GM19467 (cell line): ENCODE measurements at regions not wholly inside any gene's neighbourhood (a gene's known extent, or its start where the extent isn't known, plus 50 kb on each side); places are given as distances from the start of the nearest gene placed in this dataset.
"Not testable (repeated sequence)": the region's sequence is repeated elsewhere in the genome, so short reads cannot be mapped to it uniquely, and the experiment has no call there.

Experiments used
- ATAC-seq: cut with Tn5 transposase; IDR thresholded peaks from one replicate; pipeline ENCODE4 v1.9.1; 2021; ENCODE audit warnings: mild to moderate bottlenecking, moderate library complexity; ENCODE audit not compliant: unreplicated experiment

DNA sequence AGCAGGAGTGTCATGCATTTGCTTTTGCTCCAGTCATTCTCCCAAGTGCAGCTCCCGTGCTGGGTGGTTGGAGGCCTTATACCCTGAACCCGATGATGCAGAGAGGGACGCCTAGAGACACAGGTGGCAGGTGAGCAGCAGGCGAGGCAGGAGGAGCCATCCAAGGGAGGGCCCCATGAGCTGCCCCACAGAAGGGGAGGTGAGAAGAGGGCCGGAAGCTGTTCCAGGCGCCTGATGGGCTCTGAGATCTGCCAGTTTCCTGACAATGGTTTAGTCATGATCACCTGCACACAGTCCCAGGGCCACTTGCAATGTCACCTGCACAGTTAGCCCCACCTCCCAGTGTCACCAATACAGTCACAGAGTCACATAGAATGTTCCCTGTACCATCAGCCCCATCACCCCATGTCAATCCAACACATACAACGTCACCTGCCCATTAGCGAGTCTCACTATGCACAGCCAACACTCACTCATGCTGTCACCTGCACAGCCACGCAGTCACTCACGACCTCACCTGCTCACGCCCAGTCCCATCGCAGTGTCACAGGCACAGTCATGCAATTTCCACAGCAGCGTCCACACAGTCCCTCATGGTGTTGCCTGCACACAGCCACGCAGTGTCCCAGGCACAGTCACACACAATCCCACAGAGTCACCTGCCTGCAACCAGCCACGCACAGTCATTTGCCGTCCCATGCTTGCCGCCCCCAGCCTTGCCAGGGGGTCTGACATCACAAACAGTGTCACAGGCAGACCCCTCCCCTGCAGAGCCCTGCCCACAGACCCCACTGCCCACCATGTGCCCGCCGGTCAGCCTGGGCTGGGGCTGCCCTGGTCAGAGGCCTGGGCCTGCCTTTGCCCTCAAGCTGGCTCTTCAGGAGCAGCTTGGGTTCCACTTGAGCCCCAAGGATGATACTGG lies 113.4 kb downstream of the LHX2 start:
- ATAC-seq, result no peak

DNA sequence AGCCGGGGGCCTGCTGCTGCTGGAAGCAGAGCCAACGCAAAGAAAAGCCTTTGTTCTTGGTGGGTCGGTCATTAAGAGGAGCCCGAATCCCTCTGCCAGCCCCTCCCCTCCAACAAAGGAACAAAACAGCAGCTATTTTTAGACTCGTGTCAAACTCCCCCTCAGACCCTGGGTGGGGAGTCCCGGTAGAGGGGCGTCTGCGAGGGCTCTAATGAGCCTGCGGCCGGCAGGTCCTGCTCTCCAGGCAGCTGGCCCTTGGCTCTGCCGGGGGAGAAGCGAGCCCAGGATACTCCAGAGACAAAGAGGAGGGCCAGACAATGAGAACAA lies 114.0 kb downstream of the LHX2 start:
- no peak for ATAC-seq

DNA sequence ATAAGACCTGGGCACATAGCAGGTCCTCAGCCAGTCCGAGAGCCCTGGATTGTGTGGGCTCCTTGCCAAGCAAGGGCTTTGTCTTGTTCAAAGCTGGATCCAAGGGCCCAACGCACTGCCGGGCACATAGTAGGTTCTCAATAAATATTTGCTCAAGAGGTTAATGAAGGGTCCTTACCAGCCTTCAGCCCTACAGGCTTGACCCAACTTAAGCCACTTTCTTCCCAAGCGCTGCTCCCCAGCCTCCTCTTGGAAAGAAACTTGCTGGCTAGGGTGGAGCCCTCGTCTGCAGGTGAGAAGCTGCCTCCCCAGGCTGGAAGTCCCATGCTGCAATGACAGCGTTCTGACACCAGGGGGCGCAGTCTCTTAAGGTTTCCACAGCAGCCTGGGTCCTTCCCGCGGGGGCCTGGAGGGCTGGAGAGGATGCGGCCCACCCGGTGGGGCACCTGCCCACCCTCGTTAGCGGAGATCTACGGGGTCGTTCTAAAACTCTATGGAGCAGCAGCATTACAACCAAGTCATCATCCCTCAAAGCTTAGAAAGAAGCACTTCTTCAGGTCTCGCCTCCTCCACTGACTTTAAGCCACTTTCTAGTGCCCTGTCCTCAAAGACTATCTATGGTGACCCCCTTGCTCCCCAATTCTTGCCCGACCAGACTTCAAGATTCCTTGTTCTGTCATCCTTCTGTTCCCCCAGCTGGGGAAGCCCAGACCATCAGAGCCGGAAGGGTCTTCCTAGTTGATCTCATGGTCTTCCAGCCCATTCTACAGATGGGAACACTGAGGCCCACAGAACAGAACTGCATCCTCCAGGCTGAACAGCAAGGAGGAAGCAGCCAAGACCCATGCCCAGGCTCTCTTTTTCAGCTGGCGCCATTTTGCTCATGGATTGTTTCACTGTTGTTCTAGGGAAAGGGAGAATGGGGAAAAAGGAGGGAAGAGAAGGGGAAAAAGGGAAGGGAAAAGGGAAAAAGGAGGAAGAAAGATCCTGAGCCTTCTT lies 115.4 kb downstream of the LHX2 start:
- no peak for ATAC-seq

DNA sequence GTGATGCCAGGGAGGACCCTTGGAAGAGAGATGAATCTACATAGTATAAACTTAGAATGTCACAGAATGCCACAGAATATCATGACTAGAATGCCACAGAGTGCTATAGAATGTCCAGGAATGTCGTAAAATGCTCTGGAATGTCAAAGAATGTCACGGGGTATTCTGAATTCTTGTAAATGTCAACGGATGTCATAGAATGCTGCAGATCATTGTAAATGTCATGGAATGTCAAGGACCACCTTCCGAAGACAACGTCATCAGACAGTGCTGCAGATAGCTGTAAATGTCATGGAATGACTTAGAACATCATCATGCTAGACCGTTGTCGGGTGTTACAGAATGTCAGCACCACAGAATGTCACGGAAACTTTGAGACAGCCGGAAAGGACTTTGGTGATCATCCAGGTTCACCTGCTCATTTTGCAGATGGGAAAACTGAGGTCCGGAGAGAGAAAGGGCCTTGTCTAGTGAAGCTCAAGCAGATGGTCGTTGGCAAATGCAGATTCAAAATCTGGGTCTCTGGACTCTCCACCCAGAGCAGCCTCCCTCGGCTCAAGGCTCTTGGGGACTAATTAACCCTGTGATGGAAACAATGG lies 117.1 kb downstream of the LHX2 start:
- no peak for ATAC-seq

DNA sequence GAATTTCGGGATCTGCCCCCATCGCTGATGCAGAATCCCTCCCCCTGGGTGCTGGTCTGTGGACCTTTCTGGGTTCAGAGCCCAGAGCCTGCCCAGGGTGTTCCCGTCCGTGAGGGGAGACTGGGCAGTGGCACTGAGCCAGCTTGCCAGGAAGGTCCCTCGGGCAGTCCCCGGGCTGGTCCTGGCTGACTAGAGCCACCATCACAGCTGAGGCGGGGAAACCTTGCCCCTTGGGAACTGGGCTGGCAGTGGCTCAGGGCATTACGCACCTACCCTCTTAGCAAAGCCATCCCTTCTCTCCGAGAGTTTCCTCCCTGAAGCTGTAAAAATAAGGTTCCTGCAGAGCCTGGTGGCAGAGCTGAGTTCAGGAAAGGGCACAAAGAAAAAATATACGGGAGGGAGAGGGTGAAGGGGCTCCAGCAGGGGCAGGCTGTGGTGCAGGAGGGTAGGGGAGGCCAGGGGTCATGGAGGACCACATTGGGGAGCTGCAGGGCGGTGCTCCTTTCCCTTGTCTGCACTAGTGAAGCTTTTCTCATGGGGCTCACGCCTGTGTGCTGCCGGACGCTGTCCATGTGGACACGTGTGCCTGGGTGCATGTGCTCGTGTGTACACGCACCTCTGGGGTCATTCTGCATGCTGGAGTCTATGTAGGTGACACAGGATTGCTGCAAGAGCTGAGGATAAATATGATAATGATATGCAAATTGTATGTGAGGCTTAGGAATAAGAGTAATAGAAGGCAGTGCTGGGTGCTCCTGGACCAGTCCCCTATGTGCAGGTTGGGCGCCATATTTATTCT lies 118.9 kb downstream of the LHX2 start:
- ATAC-seq, result no peak

DNA sequence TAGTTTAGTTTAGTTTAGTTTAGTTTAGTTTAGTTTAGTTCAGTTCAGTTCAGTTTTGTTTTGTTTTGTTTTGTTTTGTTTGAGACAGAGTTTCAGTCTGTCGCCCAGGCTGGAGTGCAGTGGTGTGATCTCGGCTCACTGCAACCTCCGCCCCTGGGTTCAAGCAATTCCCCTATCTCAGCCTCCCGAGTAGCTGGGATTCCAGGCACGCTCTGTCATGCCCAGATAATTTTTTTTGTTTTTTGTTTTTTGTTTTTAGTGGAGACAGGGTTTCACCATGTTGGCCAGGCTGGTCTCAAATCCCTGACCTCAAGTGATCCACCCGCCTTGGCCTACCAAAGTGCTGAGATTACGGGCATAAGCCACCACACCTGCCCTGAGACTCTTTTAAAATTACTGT lies 120.0 kb downstream of the LHX2 start:
- ATAC-seq, result not testable (repeated sequence)

DNA sequence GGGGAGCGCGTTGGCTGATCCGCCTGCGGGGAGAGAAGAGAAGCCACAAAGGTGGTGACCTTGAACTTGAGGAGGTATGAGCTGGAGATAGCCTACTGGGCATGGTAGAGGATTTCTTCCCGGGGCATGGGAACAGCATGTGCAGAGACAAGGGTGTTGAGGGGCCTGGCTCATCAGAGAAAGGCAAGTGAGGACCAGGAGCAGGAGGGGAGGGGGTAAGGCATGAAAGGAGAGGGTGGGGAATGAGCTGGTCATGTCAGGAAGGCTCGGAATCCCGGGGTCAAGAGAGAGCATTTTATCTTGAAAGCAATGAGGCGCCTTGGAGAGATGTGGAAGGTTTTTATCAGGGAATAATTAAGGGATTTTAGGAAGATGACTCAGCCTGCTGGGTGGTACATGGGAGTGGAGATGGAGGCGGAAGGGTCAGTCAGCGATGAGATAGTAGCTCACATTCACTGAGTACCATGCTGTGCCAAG lies 121.1 kb downstream of the LHX2 start:
- no peak for ATAC-seq

DNA sequence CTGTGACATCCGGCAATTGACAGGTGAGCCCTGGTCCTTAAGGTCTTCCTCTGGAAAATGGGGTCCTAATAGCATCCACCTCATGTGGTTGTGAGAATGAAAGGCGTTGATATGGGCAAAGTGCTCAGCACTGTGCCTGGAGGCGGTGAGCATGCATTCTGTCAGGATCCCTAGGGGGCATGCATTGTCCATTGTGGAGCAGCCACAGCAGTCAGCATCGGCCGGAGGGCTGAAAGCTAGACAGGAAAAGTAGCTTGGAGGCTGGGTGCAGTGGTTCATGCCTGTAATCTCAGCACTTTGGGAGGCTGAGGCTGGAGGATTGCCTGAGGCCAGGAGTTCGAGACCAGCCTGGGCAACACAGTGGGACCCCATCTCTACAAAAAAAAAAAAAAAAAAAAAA lies 122.2 kb downstream of the LHX2 start:
- ATAC-seq, result no peak

DNA sequence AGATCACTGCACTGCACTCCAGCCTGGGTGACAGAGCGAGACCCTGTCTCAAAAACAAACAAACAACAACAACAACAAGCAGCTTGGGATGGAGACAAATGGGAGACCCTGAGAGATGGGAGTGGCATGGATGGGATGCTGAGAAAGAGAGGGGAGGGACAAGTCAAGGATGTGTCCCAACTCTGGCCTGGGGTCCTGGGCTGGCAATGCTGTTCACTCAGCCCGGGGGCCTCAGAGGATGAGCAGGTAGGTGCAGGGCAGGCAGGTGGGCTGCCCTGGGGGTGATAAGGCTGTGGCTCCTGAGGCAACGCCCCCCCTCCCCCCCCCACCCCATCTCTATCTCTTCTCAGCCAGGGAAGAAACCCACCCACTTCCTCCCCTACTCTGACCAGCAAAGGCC lies 123.0 kb downstream of the LHX2 start:
- ATAC-seq, result no peak

DNA sequence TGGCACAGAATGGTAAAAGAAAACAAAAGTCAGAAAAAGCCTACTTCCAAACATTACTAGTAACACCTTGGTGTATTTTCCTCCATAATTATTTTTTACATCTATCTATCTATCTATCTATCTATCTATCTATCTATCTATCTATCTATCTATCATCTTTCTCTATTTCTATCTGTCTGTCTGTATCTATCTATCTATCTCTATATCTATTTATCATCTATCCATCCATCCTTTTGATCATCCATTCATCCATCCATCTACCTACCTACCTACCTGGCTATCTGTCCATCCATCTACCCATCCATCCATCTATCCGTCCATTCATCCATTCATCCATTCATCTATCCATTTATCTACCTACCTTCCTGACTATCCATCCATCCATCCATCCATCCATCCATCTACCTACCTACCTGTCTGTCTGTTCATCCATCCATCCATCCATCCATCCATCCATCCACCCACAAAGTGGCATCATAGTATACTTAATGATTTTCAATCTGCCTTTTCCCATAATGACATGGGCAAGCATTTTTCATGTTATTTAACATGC lies 121.9 kb upstream of the NEK6 start:
- no peak for ATAC-seq

DNA sequence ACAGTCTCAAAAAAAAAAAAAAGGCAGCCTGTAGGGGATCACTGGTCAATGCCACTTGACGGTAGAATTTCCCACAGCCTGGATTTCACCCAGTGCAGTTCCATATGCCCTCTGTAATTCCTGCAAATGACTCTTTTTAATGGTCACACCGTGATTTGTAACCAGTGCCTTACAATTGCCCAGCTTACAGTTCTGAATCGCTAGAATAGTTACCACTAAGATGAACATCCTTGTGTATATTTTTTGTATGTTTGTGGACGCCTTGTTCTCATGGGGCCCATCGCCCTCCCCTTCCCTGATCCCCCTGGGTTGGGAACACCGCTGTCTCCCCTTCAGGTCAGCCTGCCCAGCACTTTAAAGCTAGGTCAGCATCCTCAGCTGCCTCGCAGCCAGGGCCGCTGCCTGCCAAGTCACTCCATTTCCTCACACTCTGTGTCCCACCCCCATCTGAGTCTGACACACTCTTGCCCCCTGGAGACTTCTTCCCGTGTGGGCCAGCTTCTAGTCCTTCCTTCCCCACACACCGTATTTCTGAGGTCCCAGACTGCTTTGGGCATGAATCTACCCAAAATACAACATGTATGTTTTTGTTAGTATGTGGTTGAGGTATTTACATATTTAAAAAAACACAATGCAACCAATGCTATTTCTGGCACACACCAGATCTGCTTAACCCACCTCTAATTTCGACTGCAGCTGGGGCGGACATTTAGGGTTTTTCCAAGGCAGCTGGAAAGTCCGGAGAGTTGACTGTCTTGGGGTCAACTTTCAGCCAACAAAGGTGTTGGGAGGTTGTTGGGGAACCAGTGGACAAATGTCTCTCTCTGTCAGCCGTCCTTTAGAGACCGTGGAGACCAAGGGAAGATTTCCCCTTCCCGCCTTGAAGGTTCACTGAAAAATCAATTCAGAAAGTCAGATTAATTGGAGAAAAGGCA lies 120.5 kb upstream of the NEK6 start:
- ATAC-seq, result peak; percentile 61

DNA sequence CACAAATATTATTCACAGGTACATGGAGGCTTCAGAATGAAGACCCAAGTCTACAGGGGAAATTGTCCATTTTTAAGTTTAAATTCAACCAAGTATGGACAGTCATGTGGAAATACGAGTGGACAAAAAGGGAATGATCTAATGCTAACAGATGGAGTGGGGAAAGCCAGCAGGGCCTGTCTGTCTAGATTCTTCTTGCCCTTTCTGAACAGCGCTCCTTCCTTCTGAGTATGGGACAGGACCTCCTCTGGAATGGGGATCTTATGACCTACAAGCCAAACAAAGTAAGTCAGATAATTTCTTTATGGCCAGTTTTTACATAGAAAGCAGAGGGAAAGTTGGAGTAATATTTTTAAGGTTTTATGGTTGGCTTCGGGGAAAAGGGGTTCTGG lies 119.8 kb upstream of the NEK6 start:
- ATAC-seq, result no peak

DNA sequence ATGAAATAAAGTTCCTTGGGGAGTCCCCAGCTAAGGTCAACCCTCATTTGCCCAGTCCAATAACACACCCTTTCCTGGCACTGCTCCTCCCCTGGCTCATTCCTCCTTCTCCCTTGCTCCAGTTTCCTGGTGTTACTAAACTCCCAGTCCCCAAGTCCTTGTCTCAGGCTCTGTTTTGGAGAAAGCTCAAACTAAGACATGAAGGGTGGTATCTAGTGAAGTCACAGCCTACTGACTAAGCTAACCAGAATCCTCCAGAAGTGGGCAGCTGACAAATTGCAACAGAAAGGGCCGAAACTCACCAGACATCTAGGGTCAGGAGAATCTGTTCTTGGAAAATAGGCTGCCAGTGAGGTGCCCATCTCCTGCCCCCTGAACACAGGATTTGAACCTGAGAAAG lies 118.7 kb upstream of the NEK6 start:
- no peak for ATAC-seq

DNA sequence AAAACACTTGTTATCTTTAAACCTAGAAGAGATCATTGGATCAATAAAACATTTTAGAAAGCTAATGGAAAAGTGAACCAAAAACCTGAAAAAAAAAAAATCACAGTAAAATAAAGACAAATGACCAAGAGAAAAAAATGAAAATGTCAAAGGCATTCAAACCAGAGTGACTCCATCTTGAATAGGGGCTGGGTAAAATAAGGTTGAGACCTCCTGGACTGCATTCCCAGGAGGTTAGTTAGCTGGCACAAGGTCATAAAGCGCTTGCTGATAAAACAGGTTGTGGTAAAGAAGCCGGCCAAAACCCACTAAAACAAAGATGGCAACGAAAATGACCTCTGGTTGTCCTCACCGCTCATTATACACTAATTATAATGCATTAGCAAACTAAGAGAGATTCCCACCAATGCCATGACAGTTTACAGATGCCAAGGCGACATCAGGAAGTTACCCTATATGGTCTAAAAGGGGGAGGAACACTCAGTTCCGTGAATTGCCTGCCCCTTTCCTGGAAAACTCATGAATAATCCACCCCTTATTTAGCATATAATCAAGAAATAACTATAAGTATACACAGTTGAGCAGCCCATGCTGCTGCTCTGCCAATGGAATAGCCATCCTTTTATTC lies 116.7 kb upstream of the NEK6 start:
- no peak for ATAC-seq

DNA sequence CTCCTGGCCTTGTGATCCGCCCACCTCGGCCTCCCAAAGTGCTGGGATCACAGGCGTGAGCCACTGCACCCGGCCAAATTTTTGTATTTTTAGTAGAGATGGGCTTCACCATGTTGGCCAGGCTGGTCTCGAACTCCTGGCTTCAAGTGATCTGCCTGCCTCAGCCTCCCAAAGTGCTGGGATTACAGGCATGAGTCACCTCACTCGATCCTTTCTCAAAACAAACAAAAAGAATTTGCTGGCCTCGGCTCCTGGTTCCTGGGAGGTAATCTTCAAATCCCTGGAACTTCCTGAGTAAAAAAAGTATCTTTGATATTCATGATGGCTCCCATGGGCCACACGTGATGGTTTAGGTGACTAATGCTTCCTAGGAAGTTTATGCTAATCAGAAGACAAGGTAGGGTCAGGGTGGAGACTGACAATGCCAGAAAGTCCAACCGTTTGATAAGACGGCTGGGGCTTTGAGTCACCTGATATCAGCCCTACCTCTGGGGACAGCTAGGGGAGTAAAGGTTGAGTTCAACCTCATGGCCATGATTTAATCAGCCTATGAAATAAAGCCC lies 113.1 kb upstream of the NEK6 start:
- not testable (repeated sequence) for ATAC-seq

DNA sequence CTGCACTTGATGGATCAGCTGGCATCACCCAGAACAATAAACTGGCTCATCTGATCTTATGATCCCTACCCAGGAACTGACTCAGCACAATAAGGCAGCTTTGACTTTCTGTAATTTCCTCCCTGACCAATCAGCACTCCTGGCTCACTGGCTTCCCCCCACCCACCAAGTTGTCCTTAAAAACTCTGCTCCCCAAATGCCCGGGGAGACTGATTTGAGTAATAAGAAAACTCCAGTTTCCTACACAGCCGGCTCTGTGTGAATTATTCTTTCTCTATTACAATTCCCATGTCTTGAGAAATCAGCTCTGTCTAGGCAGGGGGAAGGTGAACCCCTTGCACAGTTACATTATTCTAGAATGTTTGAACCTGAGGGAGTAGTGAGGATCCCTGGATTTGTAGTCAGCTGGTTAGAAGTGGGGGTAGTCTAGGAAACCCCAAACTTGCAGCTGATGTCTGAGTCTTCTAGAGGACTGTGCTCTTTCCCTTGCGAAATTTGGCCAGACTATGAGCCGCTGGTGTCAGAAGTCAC lies 111.7 kb upstream of the NEK6 start:
- ATAC-seq, result no peak

DNA sequence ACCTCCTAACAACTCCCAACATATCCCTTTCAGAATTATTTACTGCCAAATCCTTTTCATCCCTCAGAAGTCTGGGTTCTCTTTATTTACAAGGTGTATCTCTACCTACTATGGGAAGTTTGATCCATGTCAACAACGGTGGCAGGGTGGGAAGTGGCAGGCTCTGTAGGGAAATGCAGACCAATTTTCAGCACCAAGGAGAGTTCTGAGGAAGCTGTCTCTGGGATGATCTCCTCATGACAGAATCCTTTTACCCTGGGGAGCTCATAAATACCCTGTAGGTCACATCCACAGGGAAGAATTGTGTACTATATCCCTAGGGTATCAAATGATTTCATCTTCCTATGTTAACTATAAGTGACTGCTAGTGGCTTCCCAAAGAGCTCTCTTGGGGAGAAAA lies 107.8 kb upstream of the NEK6 start:
- no peak for ATAC-seq

DNA sequence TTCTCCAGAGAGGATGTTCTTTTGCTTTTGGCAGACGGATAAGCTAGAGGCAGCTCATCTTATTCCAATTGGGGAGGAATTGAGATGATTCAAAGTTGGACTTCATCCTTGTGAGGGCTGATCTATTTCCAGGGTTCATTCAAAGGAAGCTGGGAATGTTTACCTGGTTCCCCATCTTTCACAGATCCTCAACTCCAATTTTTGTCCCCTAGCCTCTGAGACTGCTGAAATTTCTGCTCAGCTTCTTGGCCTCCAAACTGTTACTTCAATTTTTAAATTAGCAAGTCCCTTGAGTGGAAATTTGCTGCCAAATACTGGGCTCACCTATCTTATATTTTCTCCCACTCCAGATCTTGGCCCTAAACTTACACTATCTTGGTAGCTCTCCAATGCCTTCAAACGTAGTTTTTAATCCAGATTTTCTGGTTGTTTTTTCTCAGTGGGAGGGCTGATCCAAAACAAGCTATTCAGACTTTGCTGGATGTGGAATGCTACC lies 93.9 kb upstream of the NEK6 start:
- ATAC-seq, result no peak
